ENCODE measurements at regions not wholly inside any gene's neighbourhood (a gene's known extent, or its start where the extent isn't known, plus 50 kb on each side); places are given as distances from the start of the nearest gene placed in this dataset.
"Not testable (repeated sequence)": the region's sequence is repeated elsewhere in the genome, so short reads cannot be mapped to it uniquely, and the experiment has no call there.

GRCh38 chr7:19537942-19538401, 170.9 kb downstream of the POLR1F start:
- no peak for DNase-seq (ENCODE audit: low read depth in 2 of 2)

DNA sequence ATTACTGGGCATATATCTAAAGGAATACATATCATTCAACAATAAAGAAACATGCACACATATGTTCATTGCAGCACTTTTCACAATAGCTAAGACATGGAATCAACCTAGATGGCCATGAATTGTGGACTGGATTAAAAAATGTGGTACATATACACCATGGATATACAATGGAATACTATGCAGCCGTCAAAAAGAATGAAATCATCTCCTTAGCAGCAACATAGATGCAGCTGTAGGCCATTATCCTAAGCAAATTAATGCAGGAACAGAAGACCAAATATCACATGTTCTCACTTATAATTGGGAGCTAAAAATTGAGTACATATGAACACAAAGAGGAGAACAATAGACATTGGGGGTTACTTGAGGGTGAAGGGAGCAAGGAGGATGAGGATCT, 175.6 kb downstream of the POLR1F start:
- DNase-seq (ENCODE audit: low read depth in 2 of 2): no peak

GRCh38 chr7:19530852-19531251, 178.0 kb downstream of the POLR1F start:
- no peak for DNase-seq (ENCODE audit: low read depth in 2 of 2)

DNA sequence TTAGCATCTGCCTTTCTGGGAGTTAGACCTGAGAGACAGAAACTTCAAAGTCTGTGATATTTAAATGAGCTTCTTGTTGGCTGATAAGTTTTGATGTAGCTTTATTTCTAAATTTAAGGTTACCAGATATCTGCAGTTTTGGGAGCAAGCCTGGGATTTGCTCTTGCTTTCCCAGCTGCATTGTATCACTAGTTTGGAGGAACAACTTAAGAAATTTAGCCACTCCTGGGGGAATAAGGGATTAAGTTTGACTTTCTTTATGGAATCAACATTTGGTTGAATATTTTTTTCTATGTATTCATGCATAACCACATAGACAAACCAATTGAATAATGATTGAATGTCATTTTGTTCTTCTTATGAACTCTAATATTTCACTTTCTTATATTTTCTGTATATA, 178.6 kb downstream of the POLR1F start:
- DNase-seq (ENCODE audit: low read depth in 2 of 2): no peak

DNA sequence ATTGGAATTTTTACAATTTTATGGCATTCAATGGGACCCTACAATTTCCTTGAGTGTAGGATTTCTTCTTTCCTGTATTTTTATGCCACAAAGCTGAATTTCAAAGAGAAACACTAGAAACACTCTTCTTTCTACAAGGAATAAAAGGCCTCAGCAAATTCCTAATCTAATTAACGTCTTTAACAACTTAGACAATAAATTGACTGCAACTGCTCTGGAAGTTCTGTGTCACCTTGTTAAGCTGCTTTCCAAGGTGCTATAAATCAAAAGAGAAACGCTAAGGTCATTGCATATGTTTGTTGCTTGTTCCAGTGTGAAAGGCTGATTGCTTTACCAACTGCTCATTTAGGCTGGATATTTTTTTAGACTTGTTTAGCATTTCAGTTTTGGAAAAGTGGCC, 182.2 kb downstream of the POLR1F start:
- DNase-seq (ENCODE audit: low read depth in 2 of 2): no peak

DNA sequence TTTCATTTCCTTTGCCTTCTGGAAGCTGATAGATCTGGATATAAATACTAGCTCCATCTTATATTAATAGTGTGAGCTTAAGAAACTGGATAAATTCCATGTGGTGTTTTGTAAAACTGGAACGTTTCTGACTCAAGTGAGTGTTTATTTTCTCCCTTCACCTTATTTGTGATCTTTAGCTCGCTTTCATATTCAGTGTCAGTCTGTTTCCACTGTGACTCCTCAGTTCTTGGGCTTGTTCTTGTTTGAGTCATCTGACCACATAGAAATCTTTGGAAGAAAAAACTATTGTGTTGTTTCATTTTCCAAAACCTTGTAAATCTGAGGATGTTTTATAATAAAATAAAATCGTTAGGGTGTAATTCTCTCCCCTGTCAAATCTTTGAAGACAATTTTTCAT, 186.4 kb downstream of the POLR1F start:
- DNase-seq (ENCODE audit: low read depth in 2 of 2): peak; percentile 41 to 49

DNA sequence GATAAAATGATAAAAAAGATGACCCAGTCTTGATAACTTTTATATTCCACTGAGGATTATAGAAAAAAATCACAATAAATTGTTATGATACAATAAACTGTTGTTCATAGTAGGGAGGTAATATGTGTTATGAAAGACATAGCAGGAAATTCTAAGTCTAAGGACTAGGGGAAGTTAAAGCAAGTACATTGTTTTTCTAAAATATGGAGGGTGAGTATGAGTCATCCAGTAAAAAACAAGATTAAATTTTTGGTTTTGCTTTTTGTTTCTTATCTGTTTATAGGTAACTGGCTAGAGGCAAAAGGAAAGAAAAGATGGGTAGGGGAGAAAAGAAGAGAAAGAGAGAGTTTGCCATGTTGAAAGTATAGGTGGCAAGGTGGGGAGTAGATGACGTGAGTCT, 188.4 kb downstream of the POLR1F start:
- DNase-seq (ENCODE audit: low read depth in 2 of 2): no peak

GRCh38 chr7:19519443-19520021, 189.3 kb downstream of the POLR1F start:
- peak; percentile 39 to 46 for DNase-seq (ENCODE audit: low read depth in 2 of 2)

DNA sequence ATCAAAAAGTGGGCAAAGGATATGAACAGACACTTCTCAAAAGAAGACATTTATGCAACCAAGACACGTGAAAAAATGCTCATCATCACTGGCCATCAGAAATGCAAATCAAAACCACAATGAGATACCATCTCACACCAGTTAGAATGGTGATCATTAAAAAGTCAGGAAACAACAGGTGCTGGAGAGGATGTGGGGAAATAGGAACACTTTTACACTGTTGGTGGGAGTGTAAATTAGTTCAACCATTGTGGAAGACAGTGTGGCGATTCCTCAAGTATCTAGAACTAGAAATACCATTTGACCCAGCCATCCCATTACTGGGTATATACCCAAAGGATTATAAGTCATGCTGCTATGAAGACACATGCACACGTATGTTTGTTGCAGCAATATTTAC, 191.3 kb downstream of the POLR1F start:
- not testable (repeated sequence) for DNase-seq (ENCODE audit: low read depth in 2 of 2)

DNA sequence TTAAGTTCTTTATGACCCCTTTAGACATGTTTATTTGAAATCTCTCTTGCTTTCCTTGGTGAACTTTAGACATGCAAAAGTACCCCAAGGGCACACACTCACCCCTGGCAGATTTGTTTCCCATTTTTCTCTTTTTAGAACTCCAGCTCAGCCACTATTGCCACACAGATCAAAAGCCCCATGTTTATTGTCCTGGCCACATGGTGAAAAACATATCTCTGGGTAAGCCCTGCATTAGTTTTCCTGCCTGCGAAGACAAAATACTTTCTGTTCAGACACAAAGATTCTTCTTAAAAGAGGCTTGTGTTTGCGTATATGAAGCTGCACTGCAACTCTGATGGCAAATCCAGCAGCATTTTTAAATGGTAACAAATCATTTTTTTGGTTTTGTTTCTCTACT, 200.0 kb downstream of the POLR1F start:
- no peak for DNase-seq (ENCODE audit: low read depth in 2 of 2)

GRCh38 chr7:19508124-19508523, 200.7 kb downstream of the POLR1F start:
- DNase-seq (ENCODE audit: low read depth in 2 of 2): no peak

- DNase-seq (ENCODE audit: low read depth in 2 of 2): peak; percentile 7 to 12
Observed at GRCh38 chr7:19491821-19492452, 216.9 kb downstream of the POLR1F start.

GRCh38 chr7:19491371-19491770, 217.5 kb downstream of the POLR1F start:
- DNase-seq (ENCODE audit: low read depth in 2 of 2): no peak

DNA sequence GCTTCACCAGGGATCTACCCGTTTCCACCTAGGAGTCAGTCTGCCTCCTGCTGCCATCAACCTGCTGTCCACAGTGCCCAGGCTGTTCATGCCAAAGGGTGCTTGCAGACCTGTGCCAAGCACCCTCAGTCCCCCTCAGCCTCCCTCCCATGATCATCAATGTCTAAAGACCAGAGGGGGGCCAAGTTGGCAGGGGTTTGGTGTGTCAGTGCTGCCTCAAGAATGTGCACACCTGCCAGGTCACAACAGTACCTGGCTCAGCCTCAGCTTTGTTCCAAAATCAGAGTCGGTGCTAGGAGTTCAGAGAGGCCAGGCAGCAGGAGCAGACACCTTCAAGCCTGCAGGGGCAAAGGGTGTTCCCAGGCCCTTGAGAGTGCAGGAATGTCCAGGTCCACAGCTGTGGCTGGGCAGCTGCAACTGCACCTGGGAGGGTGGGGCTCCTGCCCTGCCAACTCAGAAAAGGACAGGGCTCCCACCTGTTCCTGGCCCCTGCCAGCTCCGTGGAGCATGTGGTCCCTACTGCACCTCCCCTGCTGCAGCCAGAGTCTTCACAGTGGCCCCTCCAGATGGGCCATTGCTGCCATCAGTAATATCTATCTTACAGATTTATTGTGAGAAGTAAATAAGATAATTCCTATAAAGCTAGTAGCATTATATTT, 219.5 kb downstream of the POLR1F start:
- DNase-seq (ENCODE audit: low read depth in 2 of 2): no peak

DNA sequence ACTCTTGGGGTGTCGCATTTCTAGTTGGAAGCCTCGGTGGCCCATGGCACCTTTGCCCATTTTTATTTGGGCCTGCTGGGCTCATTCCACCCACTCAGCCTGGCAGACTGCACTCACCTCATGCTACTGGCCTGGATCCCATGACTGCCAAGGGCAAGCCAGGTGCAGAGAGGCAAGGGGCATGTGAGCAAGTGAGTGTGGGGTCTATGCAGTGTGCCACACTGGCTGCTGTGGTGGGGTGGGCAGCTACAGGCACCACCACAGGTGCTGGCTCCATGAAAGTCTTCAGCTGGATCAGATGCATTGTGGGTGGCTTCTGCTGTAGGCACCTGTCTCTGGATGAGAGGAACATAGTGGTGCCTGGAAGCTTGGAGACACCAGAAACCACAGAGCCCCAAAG, 220.8 kb downstream of the POLR1F start:
- no peak for DNase-seq (ENCODE audit: low read depth in 2 of 2)

GRCh38 chr7:19482628-19483027, 226.2 kb downstream of the POLR1F start:
- DNase-seq (ENCODE audit: low read depth in 2 of 2): no peak

- DNase-seq (ENCODE audit: low read depth in 2 of 2): no peak
Observed at GRCh38 chr7:19480383-19480782, 228.5 kb downstream of the POLR1F start.

DNA sequence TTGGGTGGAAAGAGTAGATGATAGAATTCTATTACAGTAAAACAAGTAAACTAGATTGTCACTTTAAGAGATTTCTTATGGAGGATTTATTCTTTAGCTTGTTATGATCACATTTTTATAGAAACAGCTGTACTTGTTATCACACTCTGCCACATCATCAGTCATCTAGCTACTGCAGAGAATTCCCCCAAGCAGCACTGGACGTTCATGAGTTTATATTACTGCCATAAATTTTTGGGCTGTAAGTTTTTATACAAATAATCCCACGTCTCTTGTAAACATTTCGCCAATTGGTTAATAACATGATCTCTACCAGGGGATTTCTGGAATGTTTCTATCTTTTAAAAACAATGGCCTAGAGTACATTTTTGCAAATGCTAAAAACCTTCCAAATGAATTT, 238.8 kb downstream of the POLR1F start:
- DNase-seq (ENCODE audit: low read depth in 2 of 2): no peak

- no peak for DNase-seq (ENCODE audit: low read depth in 2 of 2)
Observed at GRCh38 chr7:19465861-19466260, 243.0 kb downstream of the POLR1F start.

- no peak for DNase-seq (ENCODE audit: low read depth in 2 of 2)
Observed at GRCh38 chr7:19464751-19465150, 244.1 kb downstream of the POLR1F start.

- no peak for DNase-seq (ENCODE audit: low read depth in 2 of 2)
Observed at GRCh38 chr7:19464241-19464640, 244.6 kb downstream of the POLR1F start.

DNA sequence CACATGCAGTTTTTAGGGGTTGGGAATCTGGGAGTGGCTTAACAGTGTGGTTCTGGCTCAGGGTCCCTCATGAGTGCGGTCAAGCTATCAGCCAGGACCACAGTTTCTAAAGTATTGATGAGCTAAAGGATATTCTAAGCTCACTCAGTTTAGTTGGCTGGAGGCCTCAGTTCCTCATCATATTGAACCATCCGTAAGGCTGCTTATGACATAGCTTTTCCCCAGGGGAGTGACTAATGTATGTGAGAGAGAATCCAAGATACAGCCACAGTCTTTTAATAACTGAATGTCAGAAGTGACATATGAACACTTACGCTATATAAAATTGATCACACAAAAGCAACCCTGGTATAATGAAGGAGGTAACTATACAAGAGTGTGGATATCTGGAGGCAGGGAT, 245.3 kb downstream of the POLR1F start:
- DNase-seq (ENCODE audit: low read depth in 2 of 2): no peak

DNA sequence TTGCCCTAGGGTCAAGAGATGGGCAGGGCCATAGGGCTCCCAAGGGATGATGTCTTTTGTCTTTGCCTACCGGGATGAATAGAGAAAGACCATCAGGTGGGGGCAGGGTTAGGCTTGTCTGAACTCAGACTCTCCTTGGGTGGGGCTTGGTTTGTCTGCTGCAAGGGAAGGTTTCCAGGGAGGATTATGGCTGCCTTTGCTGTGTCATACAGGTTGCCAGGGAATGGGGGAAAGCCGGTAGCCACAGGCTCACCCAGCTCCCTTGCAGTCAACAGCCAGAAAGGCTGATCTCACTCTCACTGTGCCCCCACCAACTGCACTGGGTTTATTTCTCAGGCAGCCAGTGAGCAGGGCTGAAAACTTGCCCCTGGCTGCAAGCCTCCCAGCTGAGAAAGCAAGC, 253.2 kb downstream of the POLR1F start:
- DNase-seq (ENCODE audit: low read depth in 2 of 2): no peak
